Activated CD4-positive, alpha-beta T cell treated with anti-CD3 and anti-CD28 coated beads for 1 hour (primary cell): ENCODE measurements at regions not wholly inside any gene's neighbourhood (a gene's known extent, or its start where the extent isn't known, plus 50 kb on each side); places are given as distances from the start of the nearest gene placed in this dataset.

ENCODE experiments used
- DNase-seq: peaks from one replicate; pipeline ENCODE4 v3.0.0-alpha.2; 2020

- no peak for DNase-seq
Observed at GRCh38 chr18:1891641-1892040, 679.7 kb downstream of the METTL4 start.

GRCh38 chr18:1892191-1892590, 679.1 kb downstream of the METTL4 start:
- DNase-seq, result no peak

GRCh38 chr18:1895456-1896185, 675.7 kb downstream of the METTL4 start:
- DNase-seq, result no peak

- DNase-seq, result no peak
Observed at GRCh38 chr18:1906421-1906820, 664.9 kb downstream of the METTL4 start.

- DNase-seq, result no peak
Observed at GRCh38 chr18:1907470-1908206, 663.7 kb downstream of the METTL4 start.

GRCh38 chr18:1914489-1914888, 656.8 kb downstream of the METTL4 start:
- DNase-seq, result no peak

GRCh38 chr18:1916869-1917523, 654.3 kb downstream of the METTL4 start:
- no peak for DNase-seq

- no peak for DNase-seq
Observed at GRCh38 chr18:1917569-1917968, 653.7 kb downstream of the METTL4 start.

- DNase-seq, result no peak
Observed at GRCh38 chr18:1922066-1922465, 649.2 kb downstream of the METTL4 start.

- DNase-seq, result no peak
Observed at GRCh38 chr18:1928711-1929110, 642.6 kb downstream of the METTL4 start.

- no peak for DNase-seq
Observed at GRCh38 chr18:1929720-1930119, 641.6 kb downstream of the METTL4 start.

- DNase-seq, result no peak
Observed at GRCh38 chr18:1930291-1931270, 640.7 kb downstream of the METTL4 start.

GRCh38 chr18:1952486-1952885, 618.8 kb downstream of the METTL4 start:
- no peak for DNase-seq

- no peak for DNase-seq
Observed at GRCh38 chr18:1954583-1955312, 616.6 kb downstream of the METTL4 start.

GRCh38 chr18:1958798-1959197, 612.5 kb downstream of the METTL4 start:
- no peak for DNase-seq

- no peak for DNase-seq
Observed at GRCh38 chr18:1965016-1965415, 606.3 kb downstream of the METTL4 start.

- DNase-seq, result no peak
Observed at GRCh38 chr18:1965541-1965940, 605.8 kb downstream of the METTL4 start.

GRCh38 chr18:1968801-1969498, 602.4 kb downstream of the METTL4 start:
- no peak for DNase-seq

- no peak for DNase-seq
Observed at GRCh38 chr18:1976484-1976883, 594.8 kb downstream of the METTL4 start.

GRCh38 chr18:1982056-1982455, 589.2 kb downstream of the METTL4 start:
- DNase-seq, result no peak
